ENCODE measurements at regions not wholly inside any gene's neighbourhood (a gene's known extent, or its start where the extent isn't known, plus 50 kb on each side); places are given as distances from the start of the nearest gene placed in this dataset.
"Not testable (repeated sequence)": the region's sequence is repeated elsewhere in the genome, so short reads cannot be mapped to it uniquely, and the experiment has no call there.

- not testable (repeated sequence) for TF ChIP-seq POLR2AphosphoS5, CTCF, POLR2A (IDR thresholded peaks at IDR 0.05)
Observed at GRCh38 chr15:81706816-81707346, 332.9 kb upstream of the TMC3 start.

Measured in transverse colon (tissue), 4 donors.